SH-SY5Y (cell line): ENCODE measurements at regions not wholly inside any gene's neighbourhood (a gene's known extent, or its start where the extent isn't known, plus 50 kb on each side); places are given as distances from the start of the nearest gene placed in this dataset.

Source experiments
- GATA2 ChIP-seq: IDR thresholded peaks from 2 replicates; pipeline ENCODE4 v1.6.1; 2011; ENCODE audit warnings: mild to moderate bottlenecking, low read depth, low read length
- GATA3 ChIP-seq: IDR thresholded peaks from 2 replicates; pipeline ENCODE4 v1.6.1; 2011; ENCODE audit warnings: low read depth, mild to moderate bottlenecking, low read length, moderate library complexity

DNA sequence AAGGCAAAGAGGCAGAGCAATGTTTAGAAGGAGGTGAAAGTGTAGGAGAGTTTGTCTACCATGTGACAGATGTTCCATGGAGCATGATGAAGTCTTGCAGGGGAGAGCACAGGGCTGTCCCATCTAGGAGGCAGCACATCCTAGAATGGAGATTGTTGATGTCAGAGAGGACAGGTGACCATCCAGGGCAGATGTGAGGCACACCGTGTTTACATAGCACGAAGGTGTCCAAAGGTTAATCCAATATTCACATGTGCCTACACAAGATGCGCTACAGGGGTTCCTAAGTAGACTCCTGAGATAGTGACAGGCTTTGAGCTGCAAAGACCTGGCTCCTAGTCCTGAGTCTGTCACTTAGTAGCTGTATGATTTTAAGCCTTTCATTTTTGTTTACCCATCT lies 219.3 kb upstream of the SLCO3A1 start:
- TF ChIP-seq GATA2 (no peak), GATA3 (no peak)
